Parathyroid adenoma (tissue), 2 donors: ENCODE measurements at regions not wholly inside any gene's neighbourhood (a gene's known extent, or its start where the extent isn't known, plus 50 kb on each side); places are given as distances from the start of the nearest gene placed in this dataset.

Source experiments
- H2AFZ ChIP-seq: fragments of 300-600 bp; sonication (generic); one replicate; pipeline ENCODE4 v1.7.0; 2017; ENCODE audit warnings: antibody characterized with exemption, mild to moderate bottlenecking
- H3K27ac ChIP-seq: fragments of 300-600 bp; sonication (generic); one replicate; pipeline ENCODE4 v1.7.0; 2017
- H3K27me3 ChIP-seq: fragments of 300-600 bp; sonication (generic); one replicate; pipeline ENCODE4 v1.7.0; 2017; ENCODE audit warnings: low read length; ENCODE audit not compliant: control insufficient read depth, insufficient read depth
- H3K36me3 ChIP-seq: fragments of 300-600 bp; sonication (generic); one replicate; pipeline ENCODE4 v1.7.0; 2017; ENCODE audit warnings: low read length; ENCODE audit not compliant: control insufficient read depth, insufficient read depth
- H3K4me1 ChIP-seq: fragments of 300-600 bp; sonication (generic); one replicate; pipeline ENCODE4 v1.7.0; 2017; ENCODE audit warnings: control low read depth
- H3K4me2 ChIP-seq: fragments of 300-600 bp; sonication (generic); one replicate; pipeline ENCODE4 v1.7.0; 2017; ENCODE audit warnings: low read length
- H3K4me3 ChIP-seq: fragments of 300-600 bp; sonication (generic); one replicate; pipeline ENCODE4 v1.7.0; 2017; ENCODE audit warnings: low read depth, low read length
- H3K79me2 ChIP-seq: fragments of 300-600 bp; sonication (generic); one replicate; pipeline ENCODE4 v1.7.0; 2017; ENCODE audit warnings: control low read depth
- H3K9ac ChIP-seq: fragments of 300-600 bp; sonication (generic); one replicate; pipeline ENCODE4 v1.7.0; 2017; ENCODE audit warnings: mild to moderate bottlenecking
- H3K9me3 ChIP-seq: fragments of 300-600 bp; sonication (generic); one replicate; pipeline ENCODE4 v1.7.0; 2017; ENCODE audit warnings: low read length; ENCODE audit not compliant: control insufficient read depth
- CTCF ChIP-seq: fragments of 300-600 bp; sonication (generic); IDR thresholded peaks from one replicate; pipeline ENCODE4 v1.7.0; 2017; ENCODE audit warnings: antibody characterized with exemption, mild to moderate bottlenecking
- donor health status: primary hyperparathyroidism.

- H3K9ac ChIP-seq, result no peak overlapping the region
- H3K4me2 ChIP-seq, result no peak overlapping the region
- no peaks in the 10 kb centered on the region for H3K36me3 ChIP-seq
- TF ChIP-seq CTCF, result no peak
- no peaks in the 10 kb centered on the region for H3K9me3 ChIP-seq
- no peak overlapping the region for H2AFZ ChIP-seq
- no peaks in the 10 kb centered on the region for H3K4me1 ChIP-seq
- H3K79me2 ChIP-seq, result no peaks in the 10 kb centered on the region
- H3K27me3 ChIP-seq, result no peaks in the 10 kb centered on the region
- H3K4me3 ChIP-seq, result no peak overlapping the region
- H3K27ac ChIP-seq, result no peak overlapping the region
These were observed 227.6 kb upstream of the CHRNA7 start for GRCh38 chr15:31802761-31803160.

GRCh38 chr15:31803388-31803884 is 226.9 kb upstream of the CHRNA7 start:
- Histone ChIP-seq H3K79me2 (no peaks in the 10 kb centered on the region), H3K4me3 (no peak overlapping the region)
- no peak for TF ChIP-seq CTCF

GRCh38 chr15:31805090-31805662 is 225.1 kb upstream of the CHRNA7 start:
- no peaks in the 10 kb centered on the region for H3K27me3 ChIP-seq
- H3K79me2 ChIP-seq, result no peaks in the 10 kb centered on the region
- H3K4me1 ChIP-seq, result no peaks in the 10 kb centered on the region
- no peak overlapping the region for H3K4me3 ChIP-seq
- no peak overlapping the region for H3K9ac ChIP-seq
- H3K27ac ChIP-seq, result no peak overlapping the region
- TF ChIP-seq CTCF, result no peak
- no peak overlapping the region for H2AFZ ChIP-seq
- H3K36me3 ChIP-seq, result no peaks in the 10 kb centered on the region
- no peak overlapping the region for H3K4me2 ChIP-seq
- no peaks in the 10 kb centered on the region for H3K9me3 ChIP-seq

More at GRCh38 chr15:31803388-31803884, 226.9 kb upstream of the CHRNA7 start:
- no peaks in the 10 kb centered on the region for H3K36me3 ChIP-seq
- no peaks in the 10 kb centered on the region for H3K9me3 ChIP-seq
- no peak overlapping the region for H3K9ac ChIP-seq
- H3K4me2 ChIP-seq, result no peak overlapping the region
- H2AFZ ChIP-seq, result no peak overlapping the region
- no peaks in the 10 kb centered on the region for H3K27me3 ChIP-seq
- no peak overlapping the region for H3K27ac ChIP-seq
- H3K4me1 ChIP-seq, result no peaks in the 10 kb centered on the region

GRCh38 chr15:31806106-31806505 is 224.2 kb upstream of the CHRNA7 start:
- Histone ChIP-seq H3K4me1 (no peaks in the 10 kb centered on the region), H3K27ac (no peak overlapping the region), H3K9me3 (no peaks in the 10 kb centered on the region)

More at GRCh38 chr15:31806106-31806505, 224.2 kb upstream of the CHRNA7 start:
- Histone ChIP-seq H3K4me3 (no peak overlapping the region), H3K4me2 (no peak overlapping the region), H2AFZ (no peak overlapping the region), H3K79me2 (no peaks in the 10 kb centered on the region), H3K9ac (no peak overlapping the region), H3K36me3 (no peaks in the 10 kb centered on the region), H3K27me3 (no peaks in the 10 kb centered on the region)
- no peak for TF ChIP-seq CTCF
